ENCODE measurements at regions not wholly inside any gene's neighbourhood (a gene's known extent, or its start where the extent isn't known, plus 50 kb on each side); places are given as distances from the start of the nearest gene placed in this dataset.

DNA sequence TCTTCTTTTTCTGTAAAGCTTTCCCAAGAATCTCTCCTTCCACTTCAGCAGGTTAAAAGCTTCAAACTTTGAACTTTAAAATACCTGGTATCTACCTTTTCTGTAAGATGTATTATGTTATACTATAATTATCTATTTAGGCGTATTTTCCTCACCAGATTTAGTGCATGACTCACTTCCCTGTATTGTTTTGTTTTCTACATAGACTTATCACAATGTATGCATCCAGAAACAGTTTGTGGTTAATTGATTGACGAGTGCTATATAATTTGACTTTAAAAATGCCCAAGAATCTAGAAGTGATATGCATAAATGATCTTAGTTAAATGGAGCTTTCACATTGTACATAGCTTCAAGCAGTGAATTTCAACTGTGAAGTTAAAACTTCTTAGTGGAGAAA, 473.9 kb upstream of the CDH2 start:
- H3K4me1 Mint-ChIP-seq: no peaks in the 10 kb centered on the region
- no peaks in the 10 kb centered on the region for H3K36me3 Mint-ChIP-seq (ENCODE audit: low read depth)
- H3K27ac Mint-ChIP-seq: no peak overlapping the region
- H3K4me3 Mint-ChIP-seq: no peak overlapping the region
- DNase-seq (no peak), ATAC-seq (no peak)
- H3K27me3 Mint-ChIP-seq: no peaks in the 10 kb centered on the region
- H3K9me3 Mint-ChIP-seq: peaks cover 14% of the 10 kb centered on the region

DNA sequence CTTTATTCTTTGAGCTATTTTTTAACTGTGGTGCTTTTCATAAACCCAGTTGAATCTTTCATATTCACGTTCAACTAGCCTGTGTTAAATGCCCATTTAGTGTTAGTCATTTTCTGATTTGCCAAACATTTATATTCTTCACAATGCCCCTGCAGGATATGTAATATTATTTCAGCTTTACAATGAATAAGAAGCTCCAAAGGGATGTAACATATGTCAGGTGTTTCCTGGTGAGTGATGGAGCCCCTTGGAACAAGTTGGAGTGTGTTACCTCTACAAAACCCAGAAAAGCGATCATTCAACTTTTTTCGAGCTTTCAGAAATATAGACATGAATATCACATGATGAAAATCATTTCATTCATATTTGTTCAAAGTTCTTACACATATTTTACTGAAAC, 471.0 kb upstream of the CDH2 start:
- Mint-ChIP-seq H3K27me3 (no peaks in the 10 kb centered on the region), H3K4me1 (no peaks in the 10 kb centered on the region), H3K27ac (no peak overlapping the region), H3K36me3 (ENCODE audit: low read depth) (no peaks in the 10 kb centered on the region), H3K9me3 (peaks cover 9% of the 10 kb centered on the region), H3K4me3 (no peak overlapping the region)
- DNase-seq: no peak
- ATAC-seq: no peak

DNA sequence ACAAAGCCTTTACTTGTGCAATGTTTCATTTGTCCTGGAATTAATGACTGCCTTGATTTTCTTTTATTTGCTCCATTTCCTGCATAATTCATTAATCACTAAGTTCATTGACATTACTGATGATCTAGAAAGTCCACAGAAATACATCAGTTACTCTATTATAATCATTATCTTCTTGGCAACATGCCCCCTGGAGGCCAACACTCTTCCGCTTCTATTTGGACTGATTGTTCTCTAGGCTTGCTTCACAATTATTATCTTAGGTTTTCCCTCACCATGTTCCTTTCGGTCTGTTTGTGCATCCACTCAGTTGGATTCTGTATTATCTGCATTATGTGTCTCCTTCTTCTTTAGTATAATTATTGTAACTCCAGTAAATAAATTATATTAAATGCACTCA, 461.0 kb upstream of the CDH2 start:
- no peaks in the 10 kb centered on the region for H3K4me1 Mint-ChIP-seq
- DNase-seq (no peak), ATAC-seq (no peak)
- H3K27me3 Mint-ChIP-seq: no peaks in the 10 kb centered on the region
- no peaks in the 10 kb centered on the region for H3K36me3 Mint-ChIP-seq (ENCODE audit: low read depth)
- no peak overlapping the region for H3K4me3 Mint-ChIP-seq
- no peak overlapping the region for H3K27ac Mint-ChIP-seq
- peaks cover 27% of the 10 kb centered on the region for H3K9me3 Mint-ChIP-seq

DNA sequence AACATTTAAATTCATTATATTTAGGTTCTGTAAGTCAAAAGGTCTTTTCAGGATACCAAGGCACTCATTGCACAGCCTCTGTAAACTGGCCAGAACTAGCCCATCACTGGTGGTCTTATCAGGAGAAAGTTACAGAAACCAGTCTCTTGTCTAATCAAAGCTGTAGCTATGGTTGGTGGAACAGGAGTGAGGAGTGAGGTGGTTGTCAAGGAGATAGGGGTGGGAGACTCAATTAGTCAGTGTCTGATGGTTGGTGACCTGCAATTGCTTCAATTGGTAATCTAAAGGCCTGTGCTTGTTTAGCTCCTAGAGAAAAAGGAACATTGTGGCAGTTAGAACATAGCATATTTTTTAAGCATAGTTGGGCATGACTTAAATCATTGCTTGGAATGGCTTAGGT, 458.6 kb upstream of the CDH2 start:
- no peak for DNase-seq
- H3K4me1 Mint-ChIP-seq: no peaks in the 10 kb centered on the region
- H3K27me3 Mint-ChIP-seq: no peaks in the 10 kb centered on the region
- no peak overlapping the region for H3K4me3 Mint-ChIP-seq
- H3K36me3 Mint-ChIP-seq (ENCODE audit: low read depth): no peaks in the 10 kb centered on the region
- H3K27ac Mint-ChIP-seq: no peak overlapping the region
- ATAC-seq: no peak
- H3K9me3 Mint-ChIP-seq: peaks cover 27% of the 10 kb centered on the region

DNA sequence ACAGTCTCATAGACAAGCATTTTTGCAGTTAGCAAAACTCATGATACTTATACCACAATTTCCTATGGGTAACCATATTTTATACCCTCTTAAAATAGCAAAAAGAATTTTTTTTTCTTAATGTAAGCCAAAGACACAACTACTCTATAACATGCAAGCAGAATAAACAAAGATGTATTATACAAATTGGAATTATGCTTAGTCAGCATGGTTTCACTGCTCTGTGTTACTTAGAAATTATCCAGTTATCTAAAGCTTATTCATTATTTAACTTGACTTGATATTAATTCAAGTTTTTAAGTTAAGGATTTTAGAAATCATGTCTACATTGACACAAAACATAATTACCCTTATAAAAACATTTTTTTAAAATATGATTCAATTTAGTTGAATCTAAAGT, 449.8 kb upstream of the CDH2 start:
- no peaks in the 10 kb centered on the region for H3K4me1 Mint-ChIP-seq
- H3K27ac Mint-ChIP-seq: no peak overlapping the region
- H3K27me3 Mint-ChIP-seq: no peaks in the 10 kb centered on the region
- ATAC-seq (no peak), DNase-seq (no peak)
- H3K9me3 Mint-ChIP-seq: peaks cover 11% of the 10 kb centered on the region
- H3K4me3 Mint-ChIP-seq: no peak overlapping the region
- H3K36me3 Mint-ChIP-seq (ENCODE audit: low read depth): no peaks in the 10 kb centered on the region

DNA sequence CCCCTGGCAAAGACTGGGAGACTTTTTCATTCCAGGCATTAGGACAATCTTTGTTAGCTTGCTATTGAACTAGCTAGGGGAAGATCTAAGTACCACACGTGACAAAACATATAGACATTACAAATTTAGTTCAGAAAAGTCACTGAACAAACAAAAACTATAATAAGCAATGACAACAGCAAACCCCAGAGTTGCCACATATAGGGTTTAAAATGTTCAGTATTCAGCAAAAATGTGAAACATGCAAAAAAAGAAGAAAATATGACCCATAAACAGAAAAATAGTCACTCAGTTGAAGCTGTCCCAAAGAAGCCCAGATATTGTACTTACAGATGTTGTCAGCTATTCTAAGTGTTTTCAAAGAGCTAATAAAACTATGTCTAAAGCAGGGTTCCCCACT, 431.1 kb upstream of the CDH2 start:
- no peak for ATAC-seq
- H3K4me3 Mint-ChIP-seq: no peak overlapping the region
- H3K27me3 Mint-ChIP-seq: no peaks in the 10 kb centered on the region
- H3K9me3 Mint-ChIP-seq: no peaks in the 10 kb centered on the region
- DNase-seq: no peak
- no peaks in the 10 kb centered on the region for H3K4me1 Mint-ChIP-seq
- no peak overlapping the region for H3K27ac Mint-ChIP-seq
- no peaks in the 10 kb centered on the region for H3K36me3 Mint-ChIP-seq (ENCODE audit: low read depth)

DNA sequence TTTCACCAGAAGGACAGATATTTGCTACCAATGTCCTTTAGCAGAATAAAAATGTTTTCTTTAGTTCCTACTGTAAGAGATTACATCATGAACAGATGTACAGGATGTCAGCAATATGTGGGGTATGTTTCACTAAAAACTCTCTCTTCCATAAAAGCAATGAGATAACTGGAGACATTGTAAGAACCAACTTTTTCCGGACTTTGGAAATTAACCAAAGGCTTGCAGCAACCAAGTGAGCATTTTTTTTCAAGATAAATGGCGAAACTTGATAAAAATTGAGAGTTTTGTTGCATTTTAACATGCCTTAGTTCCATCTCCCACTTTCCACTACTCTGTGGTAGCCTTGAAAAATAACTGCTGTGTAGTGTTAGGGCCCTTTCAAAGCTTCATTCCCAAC, 429.8 kb upstream of the CDH2 start:
- no peaks in the 10 kb centered on the region for H3K36me3 Mint-ChIP-seq (ENCODE audit: low read depth)
- no peak overlapping the region for H3K4me3 Mint-ChIP-seq
- no peaks in the 10 kb centered on the region for H3K9me3 Mint-ChIP-seq
- no peak overlapping the region for H3K27ac Mint-ChIP-seq
- ATAC-seq (no peak), DNase-seq (no peak)
- H3K27me3 Mint-ChIP-seq: no peaks in the 10 kb centered on the region
- no peaks in the 10 kb centered on the region for H3K4me1 Mint-ChIP-seq

DNA sequence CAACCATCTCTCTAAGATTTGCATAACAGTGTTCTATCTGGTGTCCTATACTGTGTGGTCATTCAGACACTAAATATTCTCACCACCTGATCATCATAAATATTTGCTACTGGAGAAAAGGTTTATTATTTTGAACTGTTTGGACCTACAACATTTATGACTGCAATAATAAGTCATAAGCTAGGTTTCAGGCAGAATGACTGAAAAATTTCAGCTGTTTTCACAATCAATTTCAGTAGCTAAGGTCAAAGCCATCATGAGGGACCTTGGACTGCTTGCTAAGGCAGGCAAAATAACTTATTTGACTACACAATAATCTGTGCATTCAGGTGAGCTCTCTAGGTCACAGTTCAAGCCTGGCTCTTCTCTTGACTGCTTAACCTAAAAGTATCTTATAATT, 425.5 kb upstream of the CDH2 start:
- ATAC-seq (no peak), DNase-seq (no peak)
- H3K4me1 Mint-ChIP-seq: no peaks in the 10 kb centered on the region
- H3K36me3 Mint-ChIP-seq (ENCODE audit: low read depth): no peaks in the 10 kb centered on the region
- H3K27me3 Mint-ChIP-seq: no peaks in the 10 kb centered on the region
- H3K9me3 Mint-ChIP-seq: peaks cover 12% of the 10 kb centered on the region
- H3K4me3 Mint-ChIP-seq: no peak overlapping the region
- no peak overlapping the region for H3K27ac Mint-ChIP-seq

GRCh38 chr18:28594034-28594433, 417.1 kb upstream of the CDH2 start:
- H3K9me3 Mint-ChIP-seq: peaks cover 9% of the 10 kb centered on the region
- H3K27me3 Mint-ChIP-seq: no peaks in the 10 kb centered on the region
- H3K4me1 Mint-ChIP-seq: no peaks in the 10 kb centered on the region
- no peaks in the 10 kb centered on the region for H3K36me3 Mint-ChIP-seq (ENCODE audit: low read depth)
- H3K27ac Mint-ChIP-seq: no peak overlapping the region
- DNase-seq: no peak
- no peak for ATAC-seq
- H3K4me3 Mint-ChIP-seq: no peak overlapping the region

GRCh38 chr18:28588884-28589549, 412.1 kb upstream of the CDH2 start:
- ATAC-seq: no peak

DNA sequence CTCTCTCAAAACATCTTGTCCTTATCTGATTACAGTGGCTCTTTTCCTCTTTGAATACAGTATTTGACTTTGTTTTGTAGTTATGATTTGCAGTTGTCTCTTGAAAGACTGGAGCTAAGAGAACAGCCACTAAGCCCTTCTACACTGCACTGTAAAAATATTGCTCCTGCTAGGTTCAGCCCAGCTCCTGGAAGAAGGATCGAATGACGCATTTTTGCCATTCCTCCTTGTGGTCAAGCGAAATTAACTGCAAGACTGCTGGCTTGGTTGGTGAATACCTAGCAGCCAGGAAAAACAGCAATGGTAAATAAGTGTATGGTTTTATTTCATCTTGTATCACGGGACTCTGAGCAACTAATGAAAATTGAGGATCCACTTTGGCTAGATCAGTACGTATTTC, 407.8 kb upstream of the CDH2 start:
- ATAC-seq: no peak
- Mint-ChIP-seq H3K36me3 (ENCODE audit: low read depth) (no peaks in the 10 kb centered on the region), H3K27me3 (no peaks in the 10 kb centered on the region), H3K27ac (no peak overlapping the region), H3K4me1 (no peaks in the 10 kb centered on the region), H3K4me3 (no peak overlapping the region), H3K9me3 (peaks cover 4% of the 10 kb centered on the region)
- no peak for DNase-seq

More at GRCh38 chr18:28588884-28589549, 412.1 kb upstream of the CDH2 start:
- no peak overlapping the region for H3K27ac Mint-ChIP-seq
- no peaks in the 10 kb centered on the region for H3K4me1 Mint-ChIP-seq
- no peak overlapping the region for H3K4me3 Mint-ChIP-seq
- no peaks in the 10 kb centered on the region for H3K36me3 Mint-ChIP-seq (ENCODE audit: low read depth)
- no peaks in the 10 kb centered on the region for H3K27me3 Mint-ChIP-seq
- no peak for DNase-seq
- H3K9me3 Mint-ChIP-seq: peaks cover 6% of the 10 kb centered on the region

DNA sequence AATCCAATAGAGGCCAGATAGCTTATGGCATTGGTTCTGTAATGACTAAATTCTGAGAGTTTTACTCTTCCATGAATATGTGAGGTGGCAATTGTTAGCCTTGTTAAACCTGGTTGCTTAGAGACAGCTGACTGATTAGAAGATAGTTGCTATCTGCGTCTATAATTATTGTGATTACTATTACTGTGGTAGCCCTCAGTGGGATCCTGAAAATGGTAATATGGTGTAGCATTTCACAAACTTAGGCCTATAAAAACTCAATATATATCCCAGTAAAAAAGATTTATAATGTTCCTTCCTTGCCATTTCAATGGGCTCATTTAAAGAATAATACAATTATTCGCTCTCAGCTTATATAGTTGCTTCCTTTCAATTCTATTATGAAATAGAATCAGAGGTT, 405.8 kb upstream of the CDH2 start:
- H3K9me3 Mint-ChIP-seq: peaks cover 7% of the 10 kb centered on the region
- no peak overlapping the region for H3K27ac Mint-ChIP-seq
- H3K27me3 Mint-ChIP-seq: no peaks in the 10 kb centered on the region
- H3K36me3 Mint-ChIP-seq (ENCODE audit: low read depth): no peaks in the 10 kb centered on the region
- no peaks in the 10 kb centered on the region for H3K4me1 Mint-ChIP-seq
- H3K4me3 Mint-ChIP-seq: no peak overlapping the region
- ATAC-seq: no peak
- no peak for DNase-seq

DNA sequence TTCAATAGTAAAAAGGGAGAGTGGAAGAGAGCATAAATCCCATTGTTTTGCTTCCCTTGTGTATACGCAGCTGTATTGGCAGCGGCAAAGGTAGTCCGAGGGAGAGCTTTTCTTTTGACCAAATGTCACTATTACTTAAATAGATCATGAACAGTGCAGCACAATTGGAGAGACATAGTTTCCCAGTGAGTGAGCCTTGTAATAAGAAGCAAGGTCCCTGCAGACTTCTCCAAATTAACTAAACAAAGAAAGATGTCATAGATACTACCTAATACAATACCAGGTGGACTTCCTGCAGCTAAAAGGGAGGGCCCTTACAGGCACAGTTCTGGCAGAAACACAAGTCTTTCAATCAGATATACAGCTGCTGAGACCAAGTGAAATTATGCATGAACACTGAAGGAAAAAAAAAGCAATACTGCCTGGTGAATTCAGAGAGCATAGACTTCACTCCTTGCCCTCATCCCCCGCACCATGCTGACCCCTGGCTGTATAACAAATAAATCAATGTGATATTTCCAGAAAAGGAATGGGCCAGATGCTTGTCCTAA, 404.7 kb upstream of the CDH2 start:
- DNase-seq: no peak
- no peaks in the 10 kb centered on the region for H3K27me3 Mint-ChIP-seq

DNA sequence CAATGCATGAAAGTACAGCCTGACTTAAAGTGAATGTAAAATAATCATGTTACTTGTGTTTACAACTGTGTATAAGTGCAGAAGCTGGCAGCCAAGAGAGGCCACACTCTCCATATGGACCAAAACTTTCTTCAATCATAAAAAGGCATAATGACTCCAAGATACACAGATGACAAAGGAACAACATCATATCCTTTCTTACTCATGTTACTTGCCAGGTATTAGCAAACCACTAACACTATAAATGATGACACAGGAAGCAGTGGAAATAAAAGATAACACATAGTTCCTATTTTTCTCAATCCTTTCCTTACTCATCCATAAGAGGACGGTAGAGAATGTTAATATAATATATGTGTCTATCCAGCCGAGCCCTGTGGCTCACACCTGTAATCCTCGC, 400.0 kb upstream of the CDH2 start:
- H3K27ac Mint-ChIP-seq: no peak overlapping the region
- H3K9me3 Mint-ChIP-seq: peaks cover 7% of the 10 kb centered on the region
- no peaks in the 10 kb centered on the region for H3K4me1 Mint-ChIP-seq
- no peaks in the 10 kb centered on the region for H3K27me3 Mint-ChIP-seq
- no peaks in the 10 kb centered on the region for H3K36me3 Mint-ChIP-seq (ENCODE audit: low read depth)
- no peak overlapping the region for H3K4me3 Mint-ChIP-seq
- ATAC-seq: no peak
- no peak for DNase-seq

More for the DNA sequence above, 404.7 kb upstream of the CDH2 start:
- H3K36me3 Mint-ChIP-seq (ENCODE audit: low read depth): no peaks in the 10 kb centered on the region
- no peaks in the 10 kb centered on the region for H3K4me1 Mint-ChIP-seq
- ATAC-seq: no peak
- H3K27ac Mint-ChIP-seq: no peak overlapping the region
- H3K4me3 Mint-ChIP-seq: no peak overlapping the region
- H3K9me3 Mint-ChIP-seq: peaks cover 7% of the 10 kb centered on the region

DNA sequence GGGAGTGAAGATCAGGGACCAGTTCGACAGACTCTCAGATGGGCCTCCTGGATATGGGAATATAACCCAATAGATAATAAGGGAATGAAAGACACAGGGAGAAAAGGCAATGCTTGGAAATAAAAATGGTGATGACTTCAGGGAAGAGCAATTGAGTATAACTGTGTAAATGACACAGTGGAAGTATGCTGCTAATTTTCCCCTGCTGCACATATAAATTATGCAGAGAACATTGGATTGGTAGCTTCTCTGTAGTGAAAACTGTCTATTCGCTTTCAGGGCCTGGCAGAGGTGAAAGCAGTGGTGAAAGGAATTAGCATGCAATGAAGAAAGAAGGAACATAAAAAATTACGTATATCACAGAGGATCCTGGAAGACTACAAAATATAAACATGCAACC, 398.2 kb upstream of the CDH2 start:
- no peak overlapping the region for H3K4me3 Mint-ChIP-seq
- H3K27me3 Mint-ChIP-seq: no peaks in the 10 kb centered on the region
- no peak overlapping the region for H3K27ac Mint-ChIP-seq
- no peak for ATAC-seq
- H3K36me3 Mint-ChIP-seq (ENCODE audit: low read depth): no peaks in the 10 kb centered on the region
- DNase-seq: no peak
- H3K9me3 Mint-ChIP-seq: peaks cover 7% of the 10 kb centered on the region
- no peaks in the 10 kb centered on the region for H3K4me1 Mint-ChIP-seq

GRCh38 chr18:28574175-28574574, 397.2 kb upstream of the CDH2 start:
- DNase-seq (no peak), ATAC-seq (no peak)
- Mint-ChIP-seq H3K27me3 (no peaks in the 10 kb centered on the region), H3K27ac (no peak overlapping the region), H3K9me3 (peaks cover 4% of the 10 kb centered on the region), H3K4me1 (no peaks in the 10 kb centered on the region), H3K36me3 (ENCODE audit: low read depth) (no peaks in the 10 kb centered on the region), H3K4me3 (no peak overlapping the region)
